Mammary epithelial cell (primary cell): ENCODE measurements at regions not wholly inside any gene's neighbourhood (a gene's known extent, or its start where the extent isn't known, plus 50 kb on each side); places are given as distances from the start of the nearest gene placed in this dataset.

Experiments
- EZH2 ChIP-seq: IDR thresholded peaks from 2 replicates; pipeline ENCODE4 v1.6.1; 2012; ENCODE audit warnings: low read length, inconsistent platforms, borderline replicate concordance
- TF ChIP-seq, protein P1 (sequence below), 2 donors: IDR thresholded peaks in 1 of 2; conservative IDR thresholded peaks in 1 of 2; 2 replicates each; pipeline ENCODE4 v1.5.1; 2011 to 2012; ENCODE audit warnings: inconsistent platforms in 2 of 2, low read length in 2 of 2, mild to moderate bottlenecking in 2 of 2, control low read depth in 1 of 2, low read depth in 1 of 2; ENCODE audit not compliant: insufficient read depth in 1 of 2; ENCODE audit errors: extremely low read depth in 1 of 2

DNA sequence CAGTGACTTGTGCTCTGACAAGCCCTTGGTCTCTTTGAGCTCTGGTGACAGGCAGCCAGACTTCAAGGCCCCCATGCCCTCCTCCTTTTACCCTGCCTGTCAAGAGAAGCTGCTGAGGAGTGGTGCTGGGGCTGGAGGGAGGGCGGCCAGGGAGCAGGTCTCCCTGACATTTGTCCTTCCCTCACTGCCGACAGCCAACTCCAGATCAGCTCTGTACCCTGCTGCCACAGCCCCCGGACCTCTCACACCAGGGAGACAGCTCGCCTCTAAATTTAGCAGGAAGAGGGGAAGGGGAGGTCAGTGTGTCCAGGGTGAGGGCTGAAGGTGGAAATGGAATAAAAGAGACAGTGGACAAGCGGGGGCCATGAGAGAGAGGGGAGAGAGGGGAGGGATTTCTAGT lies 155.8 kb downstream of the TDRD15 start:
- TF ChIP-seq, protein P1, sequence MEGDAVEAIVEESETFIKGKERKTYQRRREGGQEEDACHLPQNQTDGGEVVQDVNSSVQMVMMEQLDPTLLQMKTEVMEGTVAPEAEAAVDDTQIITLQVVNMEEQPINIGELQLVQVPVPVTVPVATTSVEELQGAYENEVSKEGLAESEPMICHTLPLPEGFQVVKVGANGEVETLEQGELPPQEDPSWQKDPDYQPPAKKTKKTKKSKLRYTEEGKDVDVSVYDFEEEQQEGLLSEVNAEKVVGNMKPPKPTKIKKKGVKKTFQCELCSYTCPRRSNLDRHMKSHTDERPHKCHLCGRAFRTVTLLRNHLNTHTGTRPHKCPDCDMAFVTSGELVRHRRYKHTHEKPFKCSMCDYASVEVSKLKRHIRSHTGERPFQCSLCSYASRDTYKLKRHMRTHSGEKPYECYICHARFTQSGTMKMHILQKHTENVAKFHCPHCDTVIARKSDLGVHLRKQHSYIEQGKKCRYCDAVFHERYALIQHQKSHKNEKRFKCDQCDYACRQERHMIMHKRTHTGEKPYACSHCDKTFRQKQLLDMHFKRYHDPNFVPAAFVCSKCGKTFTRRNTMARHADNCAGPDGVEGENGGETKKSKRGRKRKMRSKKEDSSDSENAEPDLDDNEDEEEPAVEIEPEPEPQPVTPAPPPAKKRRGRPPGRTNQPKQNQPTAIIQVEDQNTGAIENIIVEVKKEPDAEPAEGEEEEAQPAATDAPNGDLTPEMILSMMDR (conservative IDR thresholded peaks at IDR 0.05 in 1 of 2, IDR thresholded peaks at IDR 0.05 in 1 of 2; ENCODE audit: extremely low read depth in 1 of 2, insufficient read depth in 1 of 2, low read depth in 1 of 2, low read length in 2 of 2), result no peak
- TF ChIP-seq EZH2, result no peak
